HG03378 (cell line): ENCODE measurements at regions not wholly inside any gene's neighbourhood (a gene's known extent, or its start where the extent isn't known, plus 50 kb on each side); places are given as distances from the start of the nearest gene placed in this dataset.
"Not testable (repeated sequence)": the region's sequence is repeated elsewhere in the genome, so short reads cannot be mapped to it uniquely, and the experiment has no call there.

Source experiments
- ATAC-seq: cut with Tn5 transposase; IDR thresholded peaks from one replicate; pipeline ENCODE4 v1.9.1; 2021; ENCODE audit warnings: mild to moderate bottlenecking, moderate library complexity; ENCODE audit not compliant: unreplicated experiment

DNA sequence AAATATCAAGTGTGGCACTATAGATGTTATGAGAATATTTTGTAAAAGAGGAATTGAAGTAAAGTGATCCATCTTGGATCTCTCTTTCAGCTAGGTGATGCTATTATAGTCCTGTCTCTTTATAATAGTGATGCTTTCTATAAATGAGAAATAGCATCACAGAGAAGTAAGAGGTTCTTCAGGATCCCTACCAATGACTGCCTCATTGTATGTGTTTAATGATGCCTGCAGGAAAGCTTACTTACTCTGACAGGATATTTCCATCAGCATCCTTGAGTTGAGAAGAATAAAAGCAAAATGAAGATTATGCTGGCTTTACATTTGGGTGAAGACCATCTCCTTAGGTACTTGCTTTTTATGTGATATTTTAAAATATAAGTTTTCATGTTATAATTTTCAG lies 846.0 kb upstream of the LRFN5 start:
- ATAC-seq, result no peak

DNA sequence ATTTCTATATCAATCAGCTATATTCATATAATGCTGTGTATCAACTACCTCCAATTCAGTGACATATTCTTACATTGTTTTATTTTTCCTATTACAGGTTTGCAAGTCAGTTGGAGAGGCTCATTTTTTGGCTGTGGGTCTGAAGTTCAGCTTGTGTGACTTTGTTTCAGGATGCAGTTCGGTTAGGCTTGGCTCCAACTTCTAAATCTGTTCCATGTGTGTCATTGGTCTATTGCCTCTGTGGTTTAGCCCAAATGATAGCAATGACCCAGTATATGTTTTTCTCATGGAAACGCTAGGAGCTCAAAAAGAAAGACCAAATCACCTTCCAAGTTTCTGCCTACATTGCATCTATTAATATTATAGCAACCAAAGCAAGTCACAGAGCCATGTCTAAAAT lies 848.6 kb upstream of the LRFN5 start:
- ATAC-seq, result no peak

DNA sequence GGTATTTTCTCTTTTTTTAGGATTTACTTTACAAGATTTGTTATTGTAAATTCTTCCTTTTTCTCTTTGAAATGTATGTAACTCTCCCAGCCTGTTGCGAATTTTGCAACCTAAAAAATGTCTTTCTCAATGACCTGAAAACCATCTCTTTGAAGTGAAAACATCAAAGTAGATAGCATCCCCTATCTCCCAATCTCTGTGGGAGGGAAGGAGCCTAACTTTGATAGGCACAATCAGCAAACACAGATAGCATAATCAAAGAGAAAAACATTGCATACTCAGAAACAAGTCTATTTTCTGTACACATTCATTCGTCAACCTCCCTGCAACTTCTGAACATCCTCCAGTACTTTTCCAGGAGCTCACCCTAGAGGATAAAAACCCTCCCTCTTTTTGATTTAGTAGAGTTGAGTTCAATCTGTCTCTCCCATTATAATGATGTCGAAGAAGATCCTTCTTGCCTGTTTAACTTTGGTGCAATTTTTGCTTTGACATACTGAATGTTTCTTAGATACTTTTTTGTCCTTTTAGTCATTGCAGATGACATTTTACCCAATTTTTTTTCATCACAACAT lies 849.2 kb upstream of the LRFN5 start:
- ATAC-seq, result no peak

DNA sequence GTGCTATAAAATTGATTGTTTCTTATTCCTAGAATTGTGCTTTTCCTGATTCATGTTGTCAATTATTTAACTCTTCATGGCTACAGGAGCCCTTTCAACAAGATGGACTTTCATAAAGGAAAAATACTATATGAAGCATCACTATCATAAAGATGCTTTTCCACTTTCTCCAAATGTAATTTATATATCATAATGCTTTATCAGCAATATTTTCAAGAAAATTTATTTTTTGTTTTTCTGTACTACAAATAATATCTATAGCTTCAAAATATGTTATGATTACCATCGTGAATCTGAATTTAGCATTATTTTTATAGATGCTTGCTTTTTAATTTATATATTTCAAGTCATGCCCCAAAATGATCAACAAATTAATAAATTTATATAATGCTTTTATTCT lies 873.5 kb upstream of the LRFN5 start:
- ATAC-seq, result no peak

DNA sequence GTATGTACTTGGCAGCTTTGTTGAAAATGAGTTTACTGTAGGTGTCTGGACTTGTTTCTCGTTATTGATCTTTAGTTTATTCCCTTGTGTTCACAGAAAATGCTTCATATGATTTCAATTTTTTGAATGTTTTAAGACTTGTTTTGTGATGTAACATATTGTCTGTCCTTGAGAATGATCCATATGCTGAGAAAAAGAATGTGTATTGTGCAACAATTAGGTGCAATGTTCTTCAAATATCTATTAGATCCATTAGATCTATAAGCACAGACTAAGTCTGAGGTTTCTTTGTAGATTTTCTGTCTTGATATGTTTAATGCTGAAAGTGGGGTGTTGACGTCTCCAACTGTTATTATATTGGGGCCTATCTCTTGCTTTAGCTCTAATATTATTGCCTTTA lies 879.6 kb upstream of the LRFN5 start:
- no peak for ATAC-seq

DNA sequence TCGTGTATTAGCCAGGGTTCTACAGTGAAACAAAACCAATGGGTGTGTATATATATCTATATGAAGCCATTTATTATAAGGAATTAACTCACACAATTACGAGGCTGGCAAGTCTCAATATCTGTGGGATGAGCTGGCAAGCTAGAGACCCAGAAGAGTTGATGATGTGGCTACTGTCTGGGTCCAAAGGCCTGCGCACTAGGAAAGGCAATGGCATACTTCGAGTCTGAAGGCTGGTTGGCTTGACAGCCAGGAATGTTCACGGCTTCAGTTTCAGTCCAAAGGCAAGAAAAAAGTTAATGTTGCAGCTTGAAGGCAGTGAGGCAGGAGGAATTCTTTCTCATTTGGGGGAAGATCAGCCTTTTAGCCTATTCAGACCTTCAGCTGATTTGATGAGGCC lies 893.3 kb upstream of the LRFN5 start:
- no peak for ATAC-seq

DNA sequence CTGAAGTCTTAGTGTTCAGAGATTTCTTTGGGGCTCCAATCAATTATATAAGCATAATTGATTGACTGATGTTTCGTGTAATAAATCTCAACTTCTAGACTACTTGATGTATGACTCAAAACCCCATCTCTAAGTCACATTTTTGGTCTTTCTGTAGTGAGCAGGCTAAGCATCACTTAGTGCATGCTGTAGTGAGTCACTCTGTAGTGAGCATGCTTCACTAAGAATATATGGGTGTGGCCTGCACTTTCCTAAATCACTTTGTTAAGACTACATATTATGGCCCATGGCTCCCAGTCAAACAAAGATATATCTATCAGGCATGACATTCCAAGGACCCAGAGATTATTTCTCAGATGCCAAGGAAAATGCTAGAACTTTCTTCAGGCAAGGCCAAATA lies 909.4 kb upstream of the LRFN5 start:
- ATAC-seq, result no peak

DNA sequence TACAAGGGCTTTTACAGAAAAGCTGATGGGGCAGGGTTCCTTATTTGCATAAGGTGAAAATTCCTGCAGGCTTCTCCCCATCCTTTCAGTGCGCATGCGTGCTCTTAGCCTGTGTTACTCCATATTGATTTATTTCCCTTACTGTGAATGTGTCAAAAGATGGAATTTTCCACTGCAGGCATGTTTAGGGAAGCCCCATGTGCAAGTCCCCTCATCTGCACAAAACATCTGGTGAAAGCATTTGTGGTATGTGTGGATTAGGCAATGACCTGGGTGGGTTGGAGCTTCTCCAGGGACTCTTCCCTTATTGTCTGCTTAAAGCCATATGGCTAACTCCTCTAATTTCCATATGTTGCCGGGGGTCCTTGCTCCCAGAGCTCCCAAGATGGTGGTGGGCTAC lies 912.7 kb upstream of the LRFN5 start:
- no peak for ATAC-seq

DNA sequence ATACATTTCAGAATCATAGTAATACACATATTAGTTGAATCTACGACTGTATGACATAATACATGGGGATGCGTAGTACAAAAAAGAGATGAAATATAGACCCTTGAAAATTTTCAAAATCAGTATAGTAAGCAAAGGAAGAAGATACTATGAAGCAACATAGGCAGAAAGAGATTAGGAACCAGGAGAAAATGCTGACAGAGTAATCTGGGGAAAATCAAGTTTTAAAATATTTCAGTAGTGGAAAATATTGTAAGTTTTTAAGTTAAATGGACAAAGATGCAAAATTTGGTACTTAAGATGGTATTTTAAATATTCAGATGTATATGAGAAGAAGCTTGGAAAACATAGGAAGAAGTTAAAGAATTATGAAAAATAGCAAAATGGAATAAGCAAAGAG lies 915.6 kb upstream of the LRFN5 start:
- ATAC-seq, result no peak

DNA sequence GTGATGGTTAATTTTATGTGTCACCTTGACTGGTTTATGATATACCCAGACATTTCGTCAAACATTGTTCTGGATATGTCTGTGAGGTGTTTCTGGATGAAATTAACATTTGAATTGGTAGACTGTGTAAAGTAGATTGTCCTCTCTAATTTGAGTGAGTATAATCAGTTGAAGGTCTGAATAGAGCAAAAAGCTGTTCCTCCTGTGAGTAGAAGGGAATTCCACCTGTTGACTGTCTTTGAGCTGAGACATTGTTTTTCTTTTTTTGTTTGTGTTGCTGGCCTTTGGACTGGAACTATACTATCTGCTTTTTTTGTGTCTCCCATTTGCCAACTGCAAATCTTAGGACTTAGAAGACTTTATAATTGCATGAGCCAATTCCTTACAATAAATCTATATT lies 920.9 kb upstream of the LRFN5 start:
- no peak for ATAC-seq

DNA sequence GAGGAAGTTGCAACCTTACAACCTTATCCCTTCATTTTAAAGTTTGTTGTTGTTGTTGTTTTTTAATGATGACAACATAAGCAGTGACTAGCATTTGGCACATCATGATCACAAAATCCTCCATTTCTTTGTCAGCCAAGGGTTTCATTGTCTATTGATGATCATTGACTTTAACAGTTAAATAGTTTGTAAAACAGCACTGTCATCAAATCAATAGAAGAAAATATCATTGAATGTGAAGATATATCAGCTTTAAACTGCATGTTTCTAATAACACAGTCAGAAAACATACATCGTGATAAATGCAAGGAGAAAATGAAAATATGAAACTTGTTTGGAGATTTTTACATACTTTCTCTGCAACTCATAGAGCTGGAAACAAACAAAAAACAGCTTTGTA lies 922.3 kb upstream of the LRFN5 start:
- ATAC-seq, result no peak

DNA sequence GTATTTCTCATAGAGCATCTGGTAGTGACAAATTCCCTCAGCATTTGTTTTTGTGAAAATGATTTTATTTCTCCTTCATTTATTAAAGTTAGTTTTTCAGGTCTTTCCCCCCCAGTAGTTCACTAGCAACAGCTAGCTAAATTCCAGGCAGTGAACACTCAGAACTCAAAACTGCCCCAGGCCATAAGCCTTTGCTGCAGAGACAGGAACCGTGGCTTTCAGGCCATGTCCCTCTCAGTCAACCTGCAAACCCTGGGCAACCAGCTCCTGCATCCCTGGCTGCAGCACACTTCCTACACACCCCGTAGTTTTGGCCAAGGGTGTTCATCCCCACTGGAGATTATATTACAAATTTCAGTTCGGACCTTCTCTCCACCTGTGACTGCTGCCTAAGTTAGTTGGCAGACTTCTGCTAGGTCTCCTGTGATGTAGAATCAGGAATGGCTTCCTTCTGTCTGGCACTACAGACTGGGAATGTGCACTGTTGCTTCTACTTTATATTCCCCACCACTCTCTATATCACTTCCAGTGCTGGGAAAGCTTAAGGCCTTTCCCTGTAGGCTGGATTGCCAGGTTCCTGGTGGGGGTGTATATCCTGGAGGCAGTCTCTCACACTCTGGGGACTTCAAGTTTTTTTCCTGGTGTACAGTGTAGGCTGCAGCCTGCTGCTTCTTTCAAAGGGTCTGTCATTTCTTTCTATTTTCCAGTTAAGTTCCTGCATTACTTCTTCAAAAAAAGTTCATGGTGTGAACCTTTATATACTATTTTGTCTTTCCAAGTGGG lies 924.4 kb upstream of the LRFN5 start:
- no peak for ATAC-seq

DNA sequence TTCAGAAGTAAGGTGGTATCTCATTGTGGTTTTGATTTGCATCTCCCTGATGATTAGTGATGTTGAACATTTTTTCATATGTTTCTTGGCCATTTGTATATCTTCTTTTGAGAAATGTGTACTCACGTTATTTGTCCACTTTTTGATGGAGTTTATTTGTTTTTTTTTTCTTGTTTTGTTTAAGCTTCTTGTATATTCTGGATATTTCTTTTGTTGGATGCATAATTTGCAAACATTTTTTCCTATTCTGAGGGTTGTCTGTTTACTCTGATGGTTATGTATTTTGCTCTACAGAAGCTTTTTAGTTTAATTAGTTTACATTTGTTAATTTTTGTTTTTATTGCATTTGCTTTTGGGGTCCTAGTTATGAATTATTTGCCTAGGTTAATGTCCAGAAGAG lies 927.4 kb upstream of the LRFN5 start:
- no peak for ATAC-seq

DNA sequence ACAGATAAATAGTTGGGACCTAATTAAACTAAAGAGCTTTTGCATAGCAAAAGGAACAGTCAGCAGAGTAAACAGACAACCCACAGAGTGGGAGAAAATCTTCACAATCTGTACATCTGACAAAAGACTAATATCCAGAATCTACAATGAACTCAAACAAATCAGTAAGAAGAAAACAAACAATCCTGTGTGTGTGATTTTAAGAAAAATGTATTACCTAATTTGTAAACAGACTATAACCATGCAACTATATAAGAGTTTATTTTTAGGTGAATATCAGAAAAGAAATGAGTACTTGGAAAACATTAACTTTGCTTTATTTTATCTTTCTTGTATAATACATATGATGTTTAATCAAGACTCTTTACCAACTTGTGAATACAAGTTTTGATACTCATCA lies 929.5 kb upstream of the LRFN5 start:
- ATAC-seq, result not testable (repeated sequence)

DNA sequence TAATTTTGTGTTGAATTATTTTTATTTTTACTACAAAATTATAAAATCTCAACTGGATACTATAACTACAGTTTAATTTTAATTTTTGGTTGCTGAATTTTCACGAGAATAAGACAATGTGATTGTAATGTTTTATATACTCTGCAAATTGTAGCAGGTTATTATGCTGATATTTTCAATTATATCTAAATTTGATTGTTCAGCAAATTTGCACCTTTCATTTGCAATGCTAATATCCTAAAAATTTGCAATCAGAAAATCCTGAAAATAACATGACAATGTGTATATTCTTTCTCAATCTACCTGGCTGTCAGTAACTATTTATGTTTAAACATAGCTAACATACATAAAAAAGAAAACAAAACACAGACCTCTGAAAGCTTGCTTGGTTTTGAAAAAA lies 932.2 kb upstream of the LRFN5 start:
- ATAC-seq, result no peak

DNA sequence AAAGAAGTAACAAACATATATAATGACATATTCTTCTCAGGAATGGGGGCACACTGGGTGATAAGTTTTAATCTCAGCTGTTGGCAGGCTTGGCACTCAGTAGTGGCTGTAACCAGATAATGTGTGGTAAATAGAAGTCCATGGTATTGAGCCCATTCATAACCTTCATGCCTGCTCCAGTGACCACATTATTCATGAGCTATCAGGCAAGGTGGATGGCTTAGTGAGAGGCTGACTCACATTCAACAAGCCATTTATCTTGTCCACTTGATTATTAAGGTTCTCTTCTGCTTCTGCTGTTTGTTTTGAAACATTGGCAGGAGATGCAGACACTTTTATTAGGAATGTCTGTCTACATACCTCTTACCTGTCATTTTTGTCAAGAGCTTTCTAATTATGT lies 950.4 kb upstream of the LRFN5 start:
- ATAC-seq, result no peak

DNA sequence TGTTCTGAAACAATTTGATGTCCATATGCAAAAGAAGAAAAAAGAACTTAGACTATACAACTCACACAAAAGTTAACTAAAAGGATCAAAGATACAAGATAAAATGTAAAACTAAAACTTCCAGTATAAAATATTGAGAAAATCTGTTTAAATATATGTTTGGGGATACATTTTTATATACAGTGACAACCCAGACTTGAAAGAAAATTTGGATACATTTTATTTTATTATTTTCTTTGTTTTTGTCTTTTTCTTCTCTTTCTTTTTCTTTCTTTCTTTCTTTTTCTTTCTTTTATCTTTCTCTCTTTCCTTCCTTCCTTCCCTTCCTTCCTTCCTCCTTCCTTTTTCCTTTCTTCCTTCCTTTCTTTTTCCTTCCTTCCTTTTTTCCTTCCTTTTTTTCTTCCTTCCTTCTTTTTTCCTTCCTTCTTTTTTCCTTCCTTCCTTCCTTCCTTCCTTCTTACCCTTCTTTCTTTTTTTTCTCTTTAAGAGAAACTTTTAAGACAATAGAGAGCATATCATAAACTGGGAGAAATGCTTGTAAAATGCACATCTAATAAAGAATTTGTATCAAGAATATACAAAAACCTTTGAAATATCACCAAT lies 954.5 kb upstream of the LRFN5 start:
- no peak for ATAC-seq

DNA sequence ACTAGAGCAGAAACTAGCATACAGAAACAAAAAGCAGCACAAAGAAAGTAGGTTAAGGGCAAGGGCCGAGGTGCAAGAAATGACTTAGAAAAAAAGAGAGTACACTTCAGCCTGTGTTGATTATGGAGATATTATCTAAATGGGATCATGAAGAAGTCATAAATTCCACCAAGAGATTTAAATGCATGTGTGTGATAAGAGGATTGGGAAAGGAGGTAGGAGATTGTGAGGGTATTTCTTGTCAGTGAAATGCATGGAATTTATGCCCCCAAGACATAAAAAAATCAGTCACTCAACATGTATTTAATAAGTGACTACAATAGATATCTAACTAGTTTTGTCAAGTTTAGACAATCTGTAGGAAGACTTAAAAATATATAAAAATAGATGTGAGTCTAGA lies 976.2 kb upstream of the LRFN5 start:
- no peak for ATAC-seq

DNA sequence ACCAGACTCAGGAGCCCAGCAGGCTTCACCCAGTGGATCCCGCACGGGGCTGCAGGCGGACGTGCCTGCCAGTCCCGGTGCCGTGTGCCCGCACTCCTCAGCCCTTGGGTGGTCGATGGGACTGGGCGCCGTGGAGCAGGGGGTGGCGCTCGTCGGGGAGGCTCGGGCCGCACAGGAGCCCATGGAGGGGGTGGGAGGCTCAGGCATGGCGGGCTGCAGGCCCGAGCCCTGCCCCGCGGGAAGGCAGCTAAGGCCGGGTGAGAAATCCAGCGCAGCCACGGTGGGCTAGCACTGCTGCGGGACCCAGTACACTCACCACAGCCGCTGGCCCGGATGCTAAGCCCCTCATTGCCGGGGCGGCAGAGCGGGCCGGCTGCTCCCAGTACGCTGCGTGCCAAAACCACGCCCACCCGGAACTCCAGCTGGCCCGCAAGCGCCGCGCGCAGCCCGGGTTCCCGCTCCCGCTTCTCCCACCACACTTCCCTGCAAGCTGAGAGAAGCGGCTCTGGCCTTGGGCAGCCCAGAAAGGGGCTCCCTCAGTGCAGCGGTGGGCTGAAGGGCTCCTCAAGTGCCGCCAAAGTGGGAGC lies 977.0 kb upstream of the LRFN5 start:
- not testable (repeated sequence) for ATAC-seq

DNA sequence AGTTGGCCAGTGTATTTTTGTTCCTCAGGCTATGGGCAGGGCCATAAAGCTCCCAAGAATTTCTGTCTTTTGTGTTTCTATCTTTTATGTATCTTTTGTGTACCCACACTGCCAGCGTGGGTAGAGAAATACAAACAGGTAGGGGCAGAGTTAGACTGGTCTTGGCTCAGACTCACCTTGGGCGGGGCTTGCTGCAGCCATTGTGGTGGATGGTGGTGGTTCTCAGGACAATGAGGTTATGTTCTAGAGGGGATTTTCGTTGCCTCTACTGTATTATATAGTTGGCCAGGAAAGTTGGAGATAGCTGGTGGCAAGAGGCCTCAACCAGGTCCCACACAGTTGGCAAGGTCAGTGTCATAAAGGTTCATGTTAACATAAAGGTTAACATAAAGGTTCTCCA lies 977.5 kb upstream of the LRFN5 start:
- ATAC-seq, result no peak

DNA sequence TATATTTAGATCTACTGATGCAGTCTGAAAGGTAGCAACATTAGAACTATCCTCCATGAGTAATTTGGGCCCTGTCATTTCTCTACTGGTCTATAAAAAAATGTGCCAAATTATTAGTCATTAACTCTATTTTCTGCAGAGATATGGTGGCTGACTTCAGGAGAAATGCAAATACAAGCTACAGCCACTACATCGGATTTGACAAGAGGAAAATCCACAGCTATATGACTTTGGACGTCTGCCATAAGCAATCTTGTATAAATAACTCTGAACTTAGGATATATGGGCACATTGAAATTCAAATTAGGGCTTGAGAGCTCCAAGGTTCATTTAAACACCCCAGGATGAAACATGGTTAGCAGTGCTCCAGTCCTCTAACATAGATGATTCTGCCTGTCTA lies 983.0 kb upstream of the LRFN5 start:
- ATAC-seq, result no peak

DNA sequence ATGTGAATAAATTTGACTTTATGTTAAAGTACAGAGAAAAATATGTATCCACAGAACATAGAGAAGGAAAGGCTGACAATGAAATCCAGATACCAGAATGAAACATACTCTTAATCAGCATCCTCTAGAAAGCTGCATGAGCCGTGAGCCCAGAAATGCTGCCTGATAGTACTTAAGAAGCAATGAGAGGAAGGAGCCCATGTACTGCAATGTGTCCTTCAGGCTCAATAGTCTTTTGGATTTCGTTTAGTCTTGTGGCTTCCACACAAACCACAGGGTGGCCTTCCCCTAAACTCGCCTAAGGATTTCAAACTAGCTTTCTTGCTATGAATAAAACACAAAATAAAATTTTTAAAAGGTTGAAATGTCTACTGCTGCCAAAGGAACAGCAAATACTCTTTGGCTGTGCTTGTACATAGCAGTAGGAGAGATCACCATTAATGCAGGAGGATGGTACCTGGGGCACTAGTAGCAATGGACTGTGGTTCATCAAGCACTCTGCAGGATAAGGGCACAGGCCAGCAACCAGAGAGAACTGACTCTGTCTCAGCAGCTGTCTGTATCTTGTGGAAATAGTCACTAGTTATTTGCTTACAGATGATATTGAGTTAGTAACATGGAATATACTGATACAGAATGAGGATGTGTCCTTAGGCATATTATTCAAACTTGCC lies 988.3 kb upstream of the LRFN5 start:
- no peak for ATAC-seq
